22Rv1 (cell line): ENCODE measurements at regions not wholly inside any gene's neighbourhood (a gene's known extent, or its start where the extent isn't known, plus 50 kb on each side); places are given as distances from the start of the nearest gene placed in this dataset.
"Not testable (repeated sequence)": the region's sequence is repeated elsewhere in the genome, so short reads cannot be mapped to it uniquely, and the experiment has no call there.

Experiments used
- H3K27ac ChIP-seq: fragments of 450-650 bp; 2 replicates; pipeline ENCODE4 v1.5.1; 2017
- ZFX ChIP-seq: fragments of 450-650 bp; IDR thresholded peaks from 2 replicates; pipeline ENCODE4 v1.6.1; 2017; ENCODE audit warnings: antibody characterized with exemption, borderline replicate concordance
- TF ChIP-seq, protein P1 (sequence below): fragments of 450-650 bp; IDR thresholded peaks from 2 replicates; pipeline ENCODE4 v1.5.1; 2017; ENCODE audit warnings: mild to moderate bottlenecking

- no peak for TF ChIP-seq ZFX
- TF ChIP-seq, protein P1, sequence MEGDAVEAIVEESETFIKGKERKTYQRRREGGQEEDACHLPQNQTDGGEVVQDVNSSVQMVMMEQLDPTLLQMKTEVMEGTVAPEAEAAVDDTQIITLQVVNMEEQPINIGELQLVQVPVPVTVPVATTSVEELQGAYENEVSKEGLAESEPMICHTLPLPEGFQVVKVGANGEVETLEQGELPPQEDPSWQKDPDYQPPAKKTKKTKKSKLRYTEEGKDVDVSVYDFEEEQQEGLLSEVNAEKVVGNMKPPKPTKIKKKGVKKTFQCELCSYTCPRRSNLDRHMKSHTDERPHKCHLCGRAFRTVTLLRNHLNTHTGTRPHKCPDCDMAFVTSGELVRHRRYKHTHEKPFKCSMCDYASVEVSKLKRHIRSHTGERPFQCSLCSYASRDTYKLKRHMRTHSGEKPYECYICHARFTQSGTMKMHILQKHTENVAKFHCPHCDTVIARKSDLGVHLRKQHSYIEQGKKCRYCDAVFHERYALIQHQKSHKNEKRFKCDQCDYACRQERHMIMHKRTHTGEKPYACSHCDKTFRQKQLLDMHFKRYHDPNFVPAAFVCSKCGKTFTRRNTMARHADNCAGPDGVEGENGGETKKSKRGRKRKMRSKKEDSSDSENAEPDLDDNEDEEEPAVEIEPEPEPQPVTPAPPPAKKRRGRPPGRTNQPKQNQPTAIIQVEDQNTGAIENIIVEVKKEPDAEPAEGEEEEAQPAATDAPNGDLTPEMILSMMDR: no peak
- no peak overlapping the region for H3K27ac ChIP-seq
These were observed 166.6 kb upstream of the ATP2B1 start for GRCh38 chr12:89875225-89875624.

- TF ChIP-seq, protein P1: no peak
- no peak for TF ChIP-seq ZFX
- H3K27ac ChIP-seq: no peak overlapping the region
These were observed 165.5 kb upstream of the ATP2B1 start for GRCh38 chr12:89874146-89874545.

GRCh38 chr12:89873745-89874144 lies 165.1 kb upstream of the ATP2B1 start:
- TF ChIP-seq ZFX: no peak
- TF ChIP-seq, protein P1: no peak
- H3K27ac ChIP-seq: no peak overlapping the region

- TF ChIP-seq, protein P1: no peak
- TF ChIP-seq ZFX: no peak
- H3K27ac ChIP-seq: no peak overlapping the region
These were observed 164.4 kb upstream of the ATP2B1 start for GRCh38 chr12:89872922-89873630.

GRCh38 chr12:89870413-89871184 lies 162.0 kb upstream of the ATP2B1 start:
- TF ChIP-seq ZFX: no peak
- TF ChIP-seq, protein P1: no peak
- H3K27ac ChIP-seq: no peak overlapping the region

- H3K27ac ChIP-seq: not testable (repeated sequence)
These were observed 159.0 kb upstream of the ATP2B1 start for GRCh38 chr12:89867611-89868010.

- no peak overlapping the region for H3K27ac ChIP-seq
- no peak for TF ChIP-seq ZFX
- TF ChIP-seq, protein P1: no peak
These were observed 155.8 kb upstream of the ATP2B1 start for GRCh38 chr12:89864411-89864810.
